Activated T-cell treated with anti-CD3 and anti-CD28 coated beads, Interleukin-2, amount 50 U/mL, for 4 hours (primary cell): ENCODE measurements at regions not wholly inside any gene's neighbourhood (a gene's known extent, or its start where the extent isn't known, plus 50 kb on each side); places are given as distances from the start of the nearest gene placed in this dataset.
"Not testable (repeated sequence)": the region's sequence is repeated elsewhere in the genome, so short reads cannot be mapped to it uniquely, and the experiment has no call there.

Experiments used
- ATAC-seq, 2 donors: fragments of 200-7000 bp; cut with Tn5 transposase; one replicate each; pipeline ENCODE4 v1.10.0; 2021
- DNase-seq: peaks from one replicate; pipeline ENCODE4 v3.0.0-alpha.2; 2020
- H3K27me3 Mint-ChIP-seq: one replicate; pipeline ENCODE4 v1.8.0; 2021; ENCODE audit warnings: low read depth, mixed read lengths
- H3K36me3 Mint-ChIP-seq: one replicate; pipeline ENCODE4 v1.8.0; 2022; ENCODE audit warnings: mixed read lengths; ENCODE audit not compliant: insufficient read depth
- H3K4me1 Mint-ChIP-seq: one replicate; pipeline ENCODE4 v1.8.0; 2021; ENCODE audit warnings: low read depth, mixed read lengths
- H3K4me3 Mint-ChIP-seq: one replicate; pipeline ENCODE4 v1.8.0; 2021; ENCODE audit warnings: mild to moderate bottlenecking, moderate library complexity, mixed read lengths
- H3K9me3 Mint-ChIP-seq: one replicate; pipeline ENCODE4 v1.8.0; 2021; ENCODE audit warnings: mixed read lengths

DNA sequence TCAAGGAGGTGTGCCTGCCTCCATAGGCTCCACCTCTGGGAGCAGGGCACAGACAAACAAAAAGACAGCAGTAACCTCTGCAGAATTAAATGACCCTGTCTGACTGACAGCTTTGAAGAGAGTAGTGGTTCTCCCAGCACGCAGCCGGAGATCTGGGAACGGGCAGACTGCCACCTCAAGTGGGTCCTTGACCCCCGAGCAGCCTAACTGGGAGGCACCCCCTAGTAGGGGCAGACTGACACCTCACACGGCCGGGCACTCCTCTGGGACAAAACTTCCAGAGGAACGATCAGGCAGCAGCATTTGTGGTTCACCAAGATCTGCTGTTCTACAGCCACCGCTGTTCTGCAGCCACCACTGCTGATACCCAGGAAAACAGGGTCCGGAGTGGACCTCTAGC lies 378.2 kb downstream of the PTH2R start:
- ATAC-seq, DNase-seq, H3K36me3 Mint-ChIP-seq, H3K27me3 Mint-ChIP-seq, H3K9me3 Mint-ChIP-seq, H3K4me1 Mint-ChIP-seq, H3K4me3 Mint-ChIP-seq: not testable (repeated sequence)

DNA sequence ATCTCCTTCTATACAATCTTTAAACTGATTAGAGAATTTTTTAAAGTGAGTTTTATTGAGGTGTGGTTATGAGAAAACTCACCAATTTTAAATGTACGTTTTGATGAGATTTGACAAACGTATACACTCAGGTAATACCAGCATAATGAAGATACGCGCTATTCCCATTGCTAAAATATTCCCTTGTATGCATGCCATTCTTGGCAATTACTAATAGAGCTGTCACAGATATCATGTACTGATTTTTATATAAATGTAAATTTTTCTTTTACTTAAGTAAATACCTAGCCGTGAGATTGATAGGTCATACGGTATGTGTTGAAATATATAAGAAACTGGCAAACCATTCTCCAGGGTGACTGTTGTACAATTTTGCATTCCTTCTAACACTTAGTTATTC lies 384.7 kb downstream of the PTH2R start:
- no peaks in the 10 kb centered on the region for H3K9me3 Mint-ChIP-seq
- no peaks in the 10 kb centered on the region for H3K36me3 Mint-ChIP-seq
- no peak overlapping the region for H3K4me3 Mint-ChIP-seq
- ATAC-seq (no peak), DNase-seq (no peak)
- H3K4me1 Mint-ChIP-seq = no peaks in the 10 kb centered on the region
- no peaks in the 10 kb centered on the region for H3K27me3 Mint-ChIP-seq

- no peak for ATAC-seq
- Mint-ChIP-seq H3K4me1 (no peaks in the 10 kb centered on the region), H3K27me3 (no peaks in the 10 kb centered on the region), H3K9me3 (no peaks in the 10 kb centered on the region), H3K4me3 (no peak overlapping the region), H3K36me3 (no peaks in the 10 kb centered on the region)
- DNase-seq = no peak
Observed at GRCh38 chr2:208792766-208793165, 386.2 kb downstream of the PTH2R start.

GRCh38 chr2:208793434-208793833 lies 386.8 kb downstream of the PTH2R start:
- no peak overlapping the region for H3K4me3 Mint-ChIP-seq
- no peaks in the 10 kb centered on the region for H3K27me3 Mint-ChIP-seq
- H3K9me3 Mint-ChIP-seq = no peaks in the 10 kb centered on the region
- no peak for DNase-seq
- no peaks in the 10 kb centered on the region for H3K36me3 Mint-ChIP-seq
- no peak for ATAC-seq
- no peaks in the 10 kb centered on the region for H3K4me1 Mint-ChIP-seq

DNA sequence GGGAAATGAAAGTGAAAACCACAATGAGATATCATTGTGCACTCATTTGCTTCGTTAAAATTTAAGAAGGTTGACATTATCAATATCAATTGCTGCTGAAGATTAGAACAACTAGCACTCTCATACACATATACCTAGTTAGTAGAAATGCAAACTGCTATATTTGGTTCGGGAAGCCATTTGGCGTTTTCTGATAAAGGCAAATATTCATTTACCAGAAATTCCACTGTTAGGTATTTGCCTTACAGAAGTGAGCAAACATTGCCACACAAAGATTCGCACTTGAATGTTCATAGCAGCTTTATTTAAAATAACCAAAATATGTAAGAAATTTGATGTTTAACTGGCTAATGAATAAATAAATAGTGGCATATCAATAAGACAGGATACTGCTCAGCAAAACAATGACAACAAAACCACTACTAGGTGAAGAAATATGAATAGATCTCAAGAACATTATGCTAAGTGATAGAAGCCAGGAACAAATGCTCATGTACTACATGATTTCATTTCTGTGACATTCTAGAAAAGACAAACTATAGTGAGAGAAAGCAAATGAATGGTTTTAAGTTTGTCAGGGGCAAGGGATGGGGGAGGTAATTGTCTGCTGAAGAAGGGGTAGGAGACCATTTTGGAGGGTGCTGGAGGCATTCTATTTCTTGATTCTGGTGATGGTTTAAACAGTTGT lies 387.8 kb downstream of the PTH2R start:
- H3K9me3 Mint-ChIP-seq = no peaks in the 10 kb centered on the region
- H3K36me3 Mint-ChIP-seq = no peaks in the 10 kb centered on the region
- no peaks in the 10 kb centered on the region for H3K4me1 Mint-ChIP-seq
- no peaks in the 10 kb centered on the region for H3K27me3 Mint-ChIP-seq
- H3K4me3 Mint-ChIP-seq = no peak overlapping the region
- no peak for DNase-seq
- ATAC-seq = no peak

- DNase-seq (no peak), ATAC-seq (no peak)
- Mint-ChIP-seq H3K36me3 (no peaks in the 10 kb centered on the region), H3K9me3 (peaks cover 9% of the 10 kb centered on the region), H3K4me1 (no peaks in the 10 kb centered on the region), H3K27me3 (no peaks in the 10 kb centered on the region), H3K4me3 (no peak overlapping the region)
Observed at GRCh38 chr2:208798698-208799097, 392.1 kb downstream of the PTH2R start.

- Mint-ChIP-seq H3K27me3 (no peaks in the 10 kb centered on the region), H3K36me3 (no peaks in the 10 kb centered on the region), H3K4me1 (no peaks in the 10 kb centered on the region), H3K4me3 (no peak overlapping the region), H3K9me3 (peaks cover 9% of the 10 kb centered on the region)
- DNase-seq (no peak), ATAC-seq (no peak)
Observed at GRCh38 chr2:208799397-208799796, 392.8 kb downstream of the PTH2R start.

DNA sequence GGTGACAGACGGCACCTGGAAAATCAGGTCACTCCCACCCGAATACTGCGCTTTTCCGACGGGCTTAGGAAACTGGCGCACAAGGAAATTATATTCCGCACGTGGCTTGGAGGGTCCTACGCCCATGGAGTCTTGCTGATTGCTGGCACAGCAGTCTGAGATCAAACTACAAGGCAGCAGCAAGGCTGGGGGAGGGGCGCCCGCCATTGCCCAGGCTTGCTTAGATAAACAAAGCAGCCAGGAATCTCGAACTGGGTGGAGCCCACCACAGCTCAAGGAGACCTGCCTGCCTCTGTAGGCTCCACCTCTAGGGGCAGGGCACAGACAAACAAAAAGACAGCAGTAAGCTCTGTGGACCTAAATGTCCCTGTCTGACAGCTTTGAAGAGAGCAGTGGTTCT lies 394.3 kb downstream of the PTH2R start:
- not testable (repeated sequence) for DNase-seq, H3K27me3 Mint-ChIP-seq, H3K4me3 Mint-ChIP-seq, H3K9me3 Mint-ChIP-seq, H3K4me1 Mint-ChIP-seq, ATAC-seq, H3K36me3 Mint-ChIP-seq

DNA sequence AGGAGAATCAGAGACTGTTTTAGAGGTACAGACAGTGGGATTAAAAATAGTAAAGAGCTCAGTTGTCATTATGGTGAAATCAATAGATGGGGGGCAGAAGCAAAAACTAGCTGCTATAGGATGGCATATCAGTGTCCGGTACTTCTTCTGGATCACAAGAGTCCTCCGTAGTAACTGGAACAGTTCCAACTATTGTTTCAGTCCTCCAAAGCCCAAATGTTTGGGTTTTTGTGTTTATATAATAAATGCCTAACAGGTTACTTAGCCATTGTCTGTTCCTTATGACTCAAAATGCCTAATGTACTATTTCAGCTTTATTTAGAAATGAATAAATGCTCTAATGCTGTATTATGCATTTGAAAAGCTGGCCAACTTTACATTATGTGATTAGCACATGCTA lies 401.2 kb downstream of the PTH2R start:
- H3K4me1 Mint-ChIP-seq = no peaks in the 10 kb centered on the region
- no peaks in the 10 kb centered on the region for H3K36me3 Mint-ChIP-seq
- ATAC-seq (no peak), DNase-seq (no peak)
- no peaks in the 10 kb centered on the region for H3K27me3 Mint-ChIP-seq
- no peak overlapping the region for H3K4me3 Mint-ChIP-seq
- peaks cover 4% of the 10 kb centered on the region for H3K9me3 Mint-ChIP-seq

DNA sequence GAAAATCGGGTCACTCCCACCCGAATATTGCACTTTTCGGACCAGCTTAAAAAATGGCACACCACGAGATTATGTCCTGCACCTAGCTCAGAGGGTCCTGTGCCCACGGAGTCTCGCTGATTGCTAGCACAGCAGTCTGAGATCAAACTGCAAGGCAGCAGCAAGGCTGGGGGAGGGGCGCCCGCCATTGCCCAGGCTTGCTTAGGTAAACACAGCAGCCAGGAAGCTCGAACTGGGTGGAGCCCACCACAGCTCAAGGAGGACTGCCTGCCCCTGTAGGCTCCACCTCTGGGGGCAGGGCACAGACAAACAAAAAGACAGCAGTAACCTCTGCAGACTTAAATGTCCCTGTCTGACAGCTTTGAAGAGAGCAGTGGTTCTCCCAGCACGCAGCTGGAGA lies 405.3 kb downstream of the PTH2R start:
- not testable (repeated sequence) for H3K4me3 Mint-ChIP-seq, H3K9me3 Mint-ChIP-seq, ATAC-seq, H3K27me3 Mint-ChIP-seq, H3K4me1 Mint-ChIP-seq, H3K36me3 Mint-ChIP-seq, DNase-seq

GRCh38 chr2:208819190-208819589 lies 412.6 kb downstream of the PTH2R start:
- DNase-seq = no peak
- no peak overlapping the region for H3K4me3 Mint-ChIP-seq
- no peaks in the 10 kb centered on the region for H3K9me3 Mint-ChIP-seq
- no peaks in the 10 kb centered on the region for H3K36me3 Mint-ChIP-seq
- no peaks in the 10 kb centered on the region for H3K27me3 Mint-ChIP-seq
- H3K4me1 Mint-ChIP-seq = no peaks in the 10 kb centered on the region
- no peak for ATAC-seq

DNA sequence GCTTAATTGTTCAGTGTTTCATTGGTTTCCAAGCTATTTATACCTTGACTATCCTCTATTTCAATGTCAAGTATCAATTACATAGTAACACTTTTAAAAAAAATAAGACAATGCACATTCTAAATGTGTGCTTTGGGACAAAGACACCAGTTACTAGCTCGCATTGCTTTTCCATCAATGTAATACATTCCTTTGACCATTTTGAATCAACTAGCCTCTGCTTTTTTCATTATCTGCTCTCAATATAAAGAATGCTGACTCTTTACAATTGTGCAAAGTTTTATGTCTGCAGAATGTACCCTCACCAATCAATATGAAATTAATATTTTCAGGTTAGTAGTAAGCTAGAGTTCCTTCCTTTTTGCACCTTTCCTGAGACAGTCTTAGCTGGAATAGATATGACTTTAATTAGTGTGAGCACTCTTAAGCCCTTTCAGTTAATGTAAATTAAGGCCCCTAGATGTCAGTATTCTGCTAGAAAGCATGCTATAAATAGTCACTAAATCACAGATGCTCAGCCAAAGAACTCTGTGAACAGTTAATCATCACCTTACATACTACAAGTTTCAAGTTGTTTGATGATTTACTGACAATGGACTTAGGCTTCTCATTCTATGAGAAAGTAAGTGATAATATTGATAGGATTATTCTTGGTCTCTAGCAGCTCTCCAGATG lies 413.6 kb downstream of the PTH2R start:
- Mint-ChIP-seq H3K9me3 (no peaks in the 10 kb centered on the region), H3K4me3 (no peak overlapping the region), H3K36me3 (no peaks in the 10 kb centered on the region), H3K27me3 (no peaks in the 10 kb centered on the region), H3K4me1 (no peaks in the 10 kb centered on the region)
- no peak for ATAC-seq
- DNase-seq = no peak

DNA sequence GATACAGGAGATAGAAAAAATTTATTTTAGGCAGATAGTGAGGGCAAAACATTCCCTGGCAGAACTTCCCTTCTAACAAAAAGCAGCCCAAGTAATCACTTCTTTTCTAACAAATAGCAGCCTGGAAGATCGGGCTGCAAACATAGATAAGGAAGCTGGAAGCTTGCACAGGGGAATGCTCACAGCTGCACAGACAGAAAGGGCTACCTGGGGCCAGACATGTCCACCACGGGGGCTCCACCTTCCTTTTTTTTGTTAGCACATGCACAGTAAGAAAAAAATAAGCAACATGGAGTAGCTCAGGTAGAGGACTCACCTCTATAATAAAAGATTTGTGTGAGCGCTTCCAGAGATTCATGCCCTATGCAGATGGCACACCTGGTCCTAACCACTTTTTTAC lies 420.5 kb downstream of the PTH2R start:
- H3K9me3 Mint-ChIP-seq = peaks cover 8% of the 10 kb centered on the region
- H3K27me3 Mint-ChIP-seq = no peaks in the 10 kb centered on the region
- no peaks in the 10 kb centered on the region for H3K36me3 Mint-ChIP-seq
- H3K4me3 Mint-ChIP-seq = no peak overlapping the region
- DNase-seq (no peak), ATAC-seq (no peak)
- no peaks in the 10 kb centered on the region for H3K4me1 Mint-ChIP-seq

DNA sequence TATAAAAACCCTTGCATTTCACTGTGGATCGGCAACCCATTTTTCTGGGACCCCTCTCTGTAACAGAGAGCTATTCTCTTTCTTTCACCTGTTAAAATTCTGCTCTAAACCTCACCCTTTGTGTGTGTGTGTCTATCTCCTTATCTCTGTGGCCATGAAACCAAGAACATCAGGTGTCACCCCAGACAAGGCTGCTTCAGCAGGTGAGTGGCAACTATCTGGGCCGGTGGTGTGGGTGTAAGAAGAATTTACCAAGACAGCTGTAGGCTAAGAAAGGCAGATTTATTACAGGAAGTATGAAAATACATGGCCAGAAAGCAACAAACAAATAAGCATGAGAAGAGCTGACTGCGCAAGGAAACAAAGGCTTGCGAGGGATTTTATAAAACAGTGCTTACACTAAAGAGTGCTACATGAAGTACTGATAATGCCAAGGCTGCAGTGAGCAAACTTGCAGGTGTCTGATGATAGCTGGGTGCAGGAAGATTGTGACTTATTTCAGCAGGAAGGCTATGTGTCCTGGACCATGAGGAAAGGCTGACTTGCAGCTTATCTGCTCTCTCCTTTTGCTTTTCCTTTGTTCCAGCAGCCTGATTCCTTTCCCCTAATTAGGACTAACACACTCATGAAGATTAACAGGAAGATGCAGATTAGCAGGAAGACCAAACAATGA lies 421.1 kb downstream of the PTH2R start:
- DNase-seq = no peak
- Mint-ChIP-seq H3K4me3 (no peak overlapping the region), H3K4me1 (no peaks in the 10 kb centered on the region), H3K9me3 (peaks cover 8% of the 10 kb centered on the region), H3K27me3 (no peaks in the 10 kb centered on the region), H3K36me3 (no peaks in the 10 kb centered on the region)
- no peak for ATAC-seq

GRCh38 chr2:208830203-208830602 lies 423.6 kb downstream of the PTH2R start:
- ATAC-seq (no peak), DNase-seq (no peak)
- H3K4me3 Mint-ChIP-seq = no peak overlapping the region
- no peaks in the 10 kb centered on the region for H3K4me1 Mint-ChIP-seq
- H3K27me3 Mint-ChIP-seq = no peaks in the 10 kb centered on the region
- H3K36me3 Mint-ChIP-seq = no peaks in the 10 kb centered on the region
- H3K9me3 Mint-ChIP-seq = peaks cover 14% of the 10 kb centered on the region
